Ishikawa (cell line): ENCODE measurements at regions not wholly inside any gene's neighbourhood (a gene's known extent, or its start where the extent isn't known, plus 50 kb on each side); places are given as distances from the start of the nearest gene placed in this dataset.

Experiments
- CEBPB ChIP-seq: IDR thresholded peaks from 2 replicates; pipeline ENCODE4 v1.6.1; 2012
- EGR1 ChIP-seq: IDR thresholded peaks from 2 replicates; pipeline ENCODE4 v1.6.1; 2012
- EP300 ChIP-seq: IDR thresholded peaks from 2 replicates; pipeline ENCODE4 v1.6.1; 2012; ENCODE audit warnings: borderline replicate concordance
- FOXM1 ChIP-seq: IDR thresholded peaks from 2 replicates; pipeline ENCODE4 v1.6.1; 2012; ENCODE audit warnings: low read depth, borderline replicate concordance
- NFIC ChIP-seq: IDR thresholded peaks from 2 replicates; pipeline ENCODE4 v1.6.1; 2012
- RAD21 ChIP-seq: IDR thresholded peaks from 2 replicates; pipeline ENCODE4 v1.6.1; 2012; ENCODE audit warnings: low read depth
- TAF1 ChIP-seq: IDR thresholded peaks from 2 replicates; pipeline ENCODE4 v1.6.1; 2012; ENCODE audit warnings: low read depth, mild to moderate bottlenecking
- TCF12 ChIP-seq: IDR thresholded peaks from 2 replicates; pipeline ENCODE4 v1.6.1; 2012; ENCODE audit warnings: low read depth
- ZBTB7A ChIP-seq: IDR thresholded peaks from 2 replicates; pipeline ENCODE4 v1.6.1; 2012; ENCODE audit warnings: low read depth
- TF ChIP-seq, protein P1 (sequence below): IDR thresholded peaks from 2 replicates; pipeline ENCODE4 v1.6.1; 2012
- TF ChIP-seq, protein P2 (sequence below): IDR thresholded peaks from 2 replicates; pipeline ENCODE4 v1.6.1; 2012; ENCODE audit warnings: low read depth, mild to moderate bottlenecking

DNA sequence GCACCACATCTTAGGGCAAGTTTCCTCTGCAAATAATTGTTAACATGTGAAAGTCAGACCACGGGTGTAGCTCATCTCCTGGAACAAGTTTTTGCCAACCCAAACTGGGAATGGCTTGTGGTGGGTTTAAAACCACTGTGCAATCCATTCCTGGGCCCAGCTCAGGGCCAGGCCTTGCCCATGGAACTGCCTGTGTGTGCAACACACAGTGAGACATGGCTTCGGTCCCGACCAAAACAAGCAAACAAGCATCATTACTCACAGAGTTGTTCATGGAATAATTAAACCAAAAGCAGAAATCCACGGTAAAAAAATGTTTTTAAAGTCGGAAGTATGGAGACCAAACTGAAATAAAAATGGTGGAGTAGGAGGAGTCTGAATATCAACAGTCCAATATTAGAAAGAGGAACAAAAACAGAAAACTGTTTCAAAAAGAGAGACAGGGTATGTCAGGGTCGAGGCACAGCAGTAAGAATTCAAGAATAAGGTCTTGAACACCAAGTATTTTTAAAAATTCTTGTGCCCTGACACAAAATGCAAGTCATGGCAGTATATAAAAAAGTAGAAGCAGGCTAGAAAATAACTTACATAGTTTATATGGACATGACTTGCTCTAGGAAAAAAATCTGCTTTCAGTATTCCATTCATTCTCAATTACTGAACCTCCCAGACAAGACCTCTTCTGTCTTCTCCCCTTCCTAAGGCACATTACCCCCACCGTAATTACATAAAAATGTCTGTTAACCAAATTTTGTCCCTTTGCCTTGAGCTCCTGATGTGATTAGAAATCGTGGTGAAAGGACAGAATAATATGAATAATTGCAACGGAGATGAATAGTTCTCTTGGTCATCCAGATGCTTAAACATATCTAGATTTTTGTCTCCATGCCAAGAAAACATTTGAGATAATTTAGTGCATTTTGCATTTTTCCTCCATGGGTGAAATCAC, 88.4 kb downstream of the FAS start:
- TF ChIP-seq, protein P1, sequence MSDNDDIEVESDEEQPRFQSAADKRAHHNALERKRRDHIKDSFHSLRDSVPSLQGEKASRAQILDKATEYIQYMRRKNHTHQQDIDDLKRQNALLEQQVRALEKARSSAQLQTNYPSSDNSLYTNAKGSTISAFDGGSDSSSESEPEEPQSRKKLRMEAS: no peak
- TF ChIP-seq CEBPB (no peak), EP300 (no peak), EGR1 (no peak), NFIC (no peak), RAD21 (no peak), ZBTB7A (no peak), TAF1 (no peak), FOXM1 (no peak), TCF12 (no peak)
- TF ChIP-seq, protein P2, sequence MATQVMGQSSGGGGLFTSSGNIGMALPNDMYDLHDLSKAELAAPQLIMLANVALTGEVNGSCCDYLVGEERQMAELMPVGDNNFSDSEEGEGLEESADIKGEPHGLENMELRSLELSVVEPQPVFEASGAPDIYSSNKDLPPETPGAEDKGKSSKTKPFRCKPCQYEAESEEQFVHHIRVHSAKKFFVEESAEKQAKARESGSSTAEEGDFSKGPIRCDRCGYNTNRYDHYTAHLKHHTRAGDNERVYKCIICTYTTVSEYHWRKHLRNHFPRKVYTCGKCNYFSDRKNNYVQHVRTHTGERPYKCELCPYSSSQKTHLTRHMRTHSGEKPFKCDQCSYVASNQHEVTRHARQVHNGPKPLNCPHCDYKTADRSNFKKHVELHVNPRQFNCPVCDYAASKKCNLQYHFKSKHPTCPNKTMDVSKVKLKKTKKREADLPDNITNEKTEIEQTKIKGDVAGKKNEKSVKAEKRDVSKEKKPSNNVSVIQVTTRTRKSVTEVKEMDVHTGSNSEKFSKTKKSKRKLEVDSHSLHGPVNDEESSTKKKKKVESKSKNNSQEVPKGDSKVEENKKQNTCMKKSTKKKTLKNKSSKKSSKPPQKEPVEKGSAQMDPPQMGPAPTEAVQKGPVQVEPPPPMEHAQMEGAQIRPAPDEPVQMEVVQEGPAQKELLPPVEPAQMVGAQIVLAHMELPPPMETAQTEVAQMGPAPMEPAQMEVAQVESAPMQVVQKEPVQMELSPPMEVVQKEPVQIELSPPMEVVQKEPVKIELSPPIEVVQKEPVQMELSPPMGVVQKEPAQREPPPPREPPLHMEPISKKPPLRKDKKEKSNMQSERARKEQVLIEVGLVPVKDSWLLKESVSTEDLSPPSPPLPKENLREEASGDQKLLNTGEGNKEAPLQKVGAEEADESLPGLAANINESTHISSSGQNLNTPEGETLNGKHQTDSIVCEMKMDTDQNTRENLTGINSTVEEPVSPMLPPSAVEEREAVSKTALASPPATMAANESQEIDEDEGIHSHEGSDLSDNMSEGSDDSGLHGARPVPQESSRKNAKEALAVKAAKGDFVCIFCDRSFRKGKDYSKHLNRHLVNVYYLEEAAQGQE: no peak
